ENCODE measurements at regions not wholly inside any gene's neighbourhood (a gene's known extent, or its start where the extent isn't known, plus 50 kb on each side); places are given as distances from the start of the nearest gene placed in this dataset.
A peak's percentile ranks its signal among the peaks of the same experiment; 100 is the strongest.
"Not testable (repeated sequence)": the region's sequence is repeated elsewhere in the genome, so short reads cannot be mapped to it uniquely, and the experiment has no call there.

DNA sequence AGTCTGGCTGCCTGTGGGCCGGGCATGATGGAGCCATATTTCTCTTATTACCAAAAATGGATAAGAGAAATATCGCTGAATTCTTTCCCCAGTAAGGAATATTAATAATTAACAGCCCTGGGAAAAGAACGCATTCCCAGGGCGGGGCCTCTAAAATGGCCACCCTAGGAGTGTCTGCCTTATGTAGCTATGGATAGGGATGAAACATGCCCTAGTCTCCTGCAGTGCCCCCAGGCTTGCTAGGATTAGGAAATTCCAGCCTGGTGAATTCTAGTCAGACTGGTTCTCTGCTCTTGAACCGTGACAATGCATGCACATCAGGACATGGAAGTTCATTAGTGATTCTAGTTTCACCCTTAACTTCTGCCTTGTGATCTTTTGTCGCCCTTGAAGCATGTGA lies 64.0 kb upstream of the SAMSN1 start:
- H3K4me1 Mint-ChIP-seq; ATAC-seq (replicated peaks): not testable (repeated sequence)

DNA sequence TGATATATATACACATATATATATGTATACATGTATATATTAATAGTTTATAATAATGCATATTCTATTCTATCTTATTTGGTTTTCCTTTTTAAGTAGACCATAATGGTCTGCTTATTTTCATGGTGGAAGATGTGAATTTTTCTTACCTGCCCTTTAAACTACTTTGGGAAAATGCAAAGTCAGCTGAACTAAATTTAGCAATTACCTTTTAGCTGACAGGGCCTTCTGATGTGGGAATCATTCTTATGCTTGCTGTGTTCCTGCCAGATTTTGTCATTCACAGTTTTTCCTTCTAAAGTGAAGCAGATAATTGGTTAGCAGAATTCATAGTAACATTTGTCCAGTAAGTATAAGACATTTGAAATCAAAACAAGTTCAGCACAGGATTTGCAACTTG lies 63.2 kb upstream of the SAMSN1 start:
- ATAC-seq (replicated peaks), result no peak
- Mint-ChIP-seq H3K36me3 (ENCODE audit: low read depth) (no peaks in the 10 kb centered on the region), H3K4me1 (no peaks in the 10 kb centered on the region), H3K27ac (no peak overlapping the region), H3K9me3 (no peaks in the 10 kb centered on the region), H3K4me3 (no peak overlapping the region), H3K27me3 (no peaks in the 10 kb centered on the region)

More for the DNA sequence above, 64.0 kb upstream of the SAMSN1 start:
- H3K9me3 Mint-ChIP-seq; H3K27ac Mint-ChIP-seq; H3K4me3 Mint-ChIP-seq; H3K36me3 Mint-ChIP-seq (ENCODE audit: low read depth); H3K27me3 Mint-ChIP-seq: not testable (repeated sequence)

DNA sequence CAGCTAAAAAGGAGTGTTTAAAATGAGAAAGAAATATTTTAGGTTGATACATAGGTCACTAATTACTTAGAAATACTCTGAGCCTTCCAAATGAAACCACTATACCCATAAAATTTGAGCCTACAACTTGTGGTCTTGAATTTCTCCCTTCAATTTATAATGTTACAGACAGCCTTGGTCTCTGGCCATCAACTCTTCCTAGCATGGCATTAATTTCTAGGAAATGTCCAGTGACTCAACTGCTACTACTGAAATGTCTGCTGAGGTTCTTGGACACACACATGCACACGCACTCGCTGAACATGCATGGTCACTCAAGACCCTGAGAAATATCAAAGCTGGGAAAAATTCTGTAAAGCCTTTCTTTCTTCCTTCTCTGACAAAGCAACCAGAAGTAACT lies 61.1 kb upstream of the SAMSN1 start:
- no peak overlapping the region for H3K4me3 Mint-ChIP-seq
- H3K27me3 Mint-ChIP-seq, result no peaks in the 10 kb centered on the region
- no peaks in the 10 kb centered on the region for H3K9me3 Mint-ChIP-seq
- H3K4me1 Mint-ChIP-seq, result peaks cover 11% of the 10 kb centered on the region
- H3K27ac Mint-ChIP-seq, result no peak overlapping the region
- no peak for ATAC-seq (replicated peaks)
- no peaks in the 10 kb centered on the region for H3K36me3 Mint-ChIP-seq (ENCODE audit: low read depth)

DNA sequence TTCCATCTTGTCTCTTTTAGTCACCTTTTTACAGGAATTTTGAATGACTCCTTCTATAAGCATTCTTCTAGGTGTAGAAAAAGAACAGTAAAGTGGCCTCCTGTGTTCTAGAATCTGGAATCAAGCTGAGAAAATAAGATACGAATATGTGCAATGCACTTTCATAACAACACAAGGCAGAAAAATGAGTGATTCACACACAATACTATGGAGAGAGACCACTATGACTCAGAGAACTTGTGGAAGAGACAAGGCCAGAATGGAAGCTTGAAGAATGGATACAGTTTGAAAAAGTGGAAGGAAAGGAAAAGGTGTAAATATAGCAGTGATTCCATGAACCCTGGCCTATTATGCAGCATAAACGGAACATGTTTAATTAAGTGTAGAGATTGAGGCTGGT lies 57.1 kb upstream of the SAMSN1 start:
- ATAC-seq (replicated peaks), result peak; percentile 76
- Mint-ChIP-seq H3K9me3 (no peaks in the 10 kb centered on the region), H3K27ac (no peak overlapping the region), H3K4me1 (peaks cover 11% of the 10 kb centered on the region), H3K27me3 (no peaks in the 10 kb centered on the region), H3K36me3 (ENCODE audit: low read depth) (no peaks in the 10 kb centered on the region), H3K4me3 (peak overlapping the region; percentile 29)

DNA sequence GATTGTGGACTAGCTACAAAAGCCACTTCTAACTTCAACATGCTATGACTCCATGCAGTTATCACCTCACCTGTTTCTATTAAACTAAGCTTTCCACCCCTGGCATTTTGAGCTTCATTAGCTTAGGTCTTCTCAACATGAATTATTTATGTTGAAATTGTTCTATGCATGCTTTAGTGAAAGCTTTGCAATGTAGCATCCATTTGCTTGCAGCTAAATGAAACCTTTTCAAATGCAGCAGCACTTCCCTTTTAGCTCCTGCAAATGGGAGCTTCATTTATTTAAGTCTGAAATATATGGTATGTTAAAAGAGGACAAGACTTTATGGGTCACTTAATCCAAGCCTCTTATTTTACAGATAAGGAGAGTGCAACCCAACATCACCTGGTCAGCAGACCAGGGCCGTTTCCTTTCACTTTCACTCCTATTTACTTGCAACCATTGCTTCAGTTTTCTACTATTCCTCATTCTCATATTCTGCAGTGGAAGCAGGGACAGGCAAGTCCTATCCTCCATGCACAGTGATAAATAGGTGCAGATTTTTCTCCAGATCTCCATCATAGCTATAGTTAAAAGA lies 56.4 kb upstream of the SAMSN1 start:
- ATAC-seq (replicated peaks), result no peak
- Mint-ChIP-seq H3K27ac (no peak overlapping the region), H3K4me3 (peak overlapping the region; percentile 29)

DNA sequence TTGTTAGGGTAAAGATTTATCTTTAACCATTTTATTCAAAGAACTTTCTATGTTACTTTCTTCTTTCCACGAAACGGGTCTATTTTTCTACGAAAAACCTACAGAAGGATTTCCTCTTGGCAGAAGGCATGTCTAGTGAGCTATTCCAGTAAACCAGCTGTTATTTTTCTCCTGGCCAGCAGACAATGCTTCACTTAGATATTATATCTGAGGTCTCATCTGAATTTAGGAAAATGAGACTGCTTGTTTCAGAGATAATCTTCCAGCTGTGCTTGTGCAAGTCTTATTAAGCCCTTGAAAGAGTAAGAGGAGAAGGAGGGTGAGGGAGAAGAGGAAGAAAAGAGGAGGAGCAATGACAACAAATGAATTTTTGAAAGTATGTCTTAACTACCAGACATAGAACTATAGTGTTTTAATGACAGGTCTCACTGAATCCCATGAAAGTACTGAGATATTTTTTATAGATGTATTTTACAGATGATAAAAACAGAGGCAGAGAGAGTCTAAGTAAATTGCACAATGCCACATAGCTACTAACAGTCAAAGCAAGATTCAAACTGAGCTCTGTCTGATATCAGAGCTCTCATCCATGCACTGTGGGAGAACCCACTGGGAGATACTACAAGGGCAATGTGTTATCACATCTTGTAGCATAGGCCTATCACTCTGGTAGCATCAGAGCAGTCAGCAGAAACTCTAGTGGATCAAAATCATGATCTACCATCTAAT lies 54.6 kb upstream of the SAMSN1 start:
- ATAC-seq (replicated peaks), result no peak
- H3K27me3 Mint-ChIP-seq, result no peaks in the 10 kb centered on the region
- peaks cover 11% of the 10 kb centered on the region for H3K4me1 Mint-ChIP-seq
- no peaks in the 10 kb centered on the region for H3K9me3 Mint-ChIP-seq
- no peak overlapping the region for H3K4me3 Mint-ChIP-seq
- H3K36me3 Mint-ChIP-seq (ENCODE audit: low read depth), result no peaks in the 10 kb centered on the region
- no peak overlapping the region for H3K27ac Mint-ChIP-seq

More for the DNA sequence above, 56.4 kb upstream of the SAMSN1 start:
- H3K36me3 Mint-ChIP-seq (ENCODE audit: low read depth), result no peaks in the 10 kb centered on the region
- peaks cover 11% of the 10 kb centered on the region for H3K4me1 Mint-ChIP-seq
- no peaks in the 10 kb centered on the region for H3K27me3 Mint-ChIP-seq
- H3K9me3 Mint-ChIP-seq, result no peaks in the 10 kb centered on the region

DNA sequence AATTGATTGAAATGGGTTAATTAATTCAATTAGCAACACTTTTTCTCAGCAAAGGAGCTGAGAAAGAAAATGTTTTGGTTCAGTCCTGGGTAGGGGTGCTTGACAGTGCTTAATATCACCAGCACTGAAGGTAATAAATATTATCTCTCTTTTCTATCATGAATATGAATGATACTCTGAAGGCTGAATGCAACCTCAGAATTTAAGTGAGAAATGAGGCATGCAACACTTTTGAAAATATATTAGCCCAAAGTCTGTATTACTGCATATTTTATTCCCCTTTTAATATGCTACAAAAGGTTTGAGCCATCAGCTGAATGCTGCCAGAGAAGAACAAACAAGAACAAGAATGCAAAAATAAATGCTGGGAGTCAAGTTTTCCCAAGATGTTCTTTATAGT lies 52.0 kb upstream of the SAMSN1 start:
- H3K27me3 Mint-ChIP-seq, result no peaks in the 10 kb centered on the region
- no peak overlapping the region for H3K4me3 Mint-ChIP-seq
- peaks cover 7% of the 10 kb centered on the region for H3K4me1 Mint-ChIP-seq
- H3K9me3 Mint-ChIP-seq, result peaks cover 4% of the 10 kb centered on the region
- no peaks in the 10 kb centered on the region for H3K36me3 Mint-ChIP-seq (ENCODE audit: low read depth)
- no peak overlapping the region for H3K27ac Mint-ChIP-seq
- no peak for ATAC-seq (replicated peaks)
